GM23338 (cell line): ENCODE measurements at regions not wholly inside any gene's neighbourhood (a gene's known extent, or its start where the extent isn't known, plus 50 kb on each side); places are given as distances from the start of the nearest gene placed in this dataset.

Source experiments
- CTCF ChIP-seq, 2 experiments: fragments of 200-600 bp in 1 of 2; sonication (generic) in 1 of 2; conservative IDR thresholded peaks; 2 replicates each; pipeline versions ENCODE4 v1.5.1 to v1.6.1; 2016 to 2017; ENCODE audit warnings: antibody characterized with exemption in 2 of 2, low read depth in 2 of 2, mild to moderate bottlenecking in 2 of 2, moderate library complexity in 1 of 2
- ETS1 ChIP-seq: IDR thresholded peaks from 2 replicates; pipeline ENCODE4 v1.6.1; 2016; ENCODE audit warnings: antibody characterized with exemption
- POLR2AphosphoS5 ChIP-seq: IDR thresholded peaks from 2 replicates; pipeline ENCODE4 v1.6.1; 2016; ENCODE audit warnings: antibody characterized with exemption, low read depth

- TF ChIP-seq CTCF (conservative IDR thresholded peaks at IDR 0.05; ENCODE audit: low read depth in 2 of 2) (no peak), ETS1 (no peak), POLR2AphosphoS5 (no peak)
Observed at GRCh38 chr4:176588436-176588835, 204.3 kb downstream of the VEGFC start.
